GM12892 (cell line): ENCODE measurements at regions not wholly inside any gene's neighbourhood (a gene's known extent, or its start where the extent isn't known, plus 50 kb on each side); places are given as distances from the start of the nearest gene placed in this dataset.

ENCODE experiments used
- POLR2A ChIP-seq: IDR thresholded peaks from 2 replicates; pipeline ENCODE4 v1.6.1; 2011; ENCODE audit warnings: low read depth, low read length, control low read depth
- POLR2AphosphoS5 ChIP-seq: IDR thresholded peaks from 2 replicates; pipeline ENCODE4 v1.6.1; 2011; ENCODE audit warnings: low read depth, low read length, control low read depth
- TAF1 ChIP-seq: IDR thresholded peaks from 2 replicates; pipeline ENCODE4 v1.6.1; 2011; ENCODE audit warnings: low read depth, mild to moderate bottlenecking, control low read depth, low read length, borderline replicate concordance

- no peak for TF ChIP-seq POLR2A
- TF ChIP-seq POLR2AphosphoS5 = no peak
- no peak for TF ChIP-seq TAF1
Measured at GRCh38 chr9:71594541-71594940, 173.8 kb downstream of the CEMIP2 start.
